ENCODE measurements at regions not wholly inside any gene's neighbourhood (a gene's known extent, or its start where the extent isn't known, plus 50 kb on each side); places are given as distances from the start of the nearest gene placed in this dataset.

DNA sequence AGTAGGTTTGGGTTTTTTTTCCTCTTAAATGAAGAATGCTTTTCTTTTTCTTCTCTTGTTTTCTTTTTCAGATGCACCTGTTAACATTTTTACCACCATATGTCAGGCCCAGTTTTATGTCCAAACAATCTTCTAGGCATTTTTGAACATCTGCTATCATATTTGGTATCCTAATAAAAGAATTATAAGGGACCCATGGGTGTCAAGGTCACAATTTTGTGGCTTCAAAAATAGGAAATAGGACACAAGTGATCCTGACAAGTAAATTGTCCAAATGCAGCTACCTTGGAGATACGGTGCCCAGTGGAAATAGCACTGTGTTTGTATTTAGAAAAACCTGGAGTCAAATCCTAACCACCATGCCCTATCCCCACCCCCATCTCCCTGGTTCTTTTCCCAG lies 270.3 kb downstream of the MZT1 start:
- DNase-seq = no peak
- Mint-ChIP-seq H3K27me3 (peaks cover 0 to 3% (median 0%) of the 10 kb centered on the region in 5 donors), H3K4me1 (no peaks in the 10 kb centered on the region), H3K9me3 (peaks cover 0 to 5% (median 0%) of the 10 kb centered on the region in 9 donors), H3K27ac (no peak overlapping the region), H3K4me3 (no peak overlapping the region), H3K36me3 (no peaks in the 10 kb centered on the region)
- POLR2A ChIA-PET = no interaction called here
- no peak for ATAC-seq

DNA sequence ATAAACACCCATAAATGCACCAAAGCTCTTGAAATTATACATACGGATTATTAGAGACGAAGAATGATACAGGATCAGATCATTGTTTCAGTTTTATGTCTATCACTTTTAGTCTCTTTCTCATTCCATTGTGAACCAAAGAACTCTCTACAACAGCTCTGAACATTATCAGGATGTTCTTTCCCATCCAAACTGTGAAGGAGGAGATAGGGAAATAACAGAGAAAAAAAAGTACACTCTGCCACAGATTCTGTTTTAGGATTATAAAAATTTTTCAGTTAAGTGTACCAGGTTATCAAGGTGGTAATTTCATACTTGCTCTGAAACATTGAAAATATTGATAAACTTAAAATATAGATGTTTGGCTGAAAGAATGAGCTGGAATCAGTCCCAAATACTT lies 270.9 kb downstream of the MZT1 start:
- H3K4me3 Mint-ChIP-seq = no peak overlapping the region
- H3K4me1 Mint-ChIP-seq = no peaks in the 10 kb centered on the region
- peaks cover 0 to 3% (median 0%) of the 10 kb centered on the region in 5 donors for H3K27me3 Mint-ChIP-seq
- ATAC-seq (no peak), DNase-seq (no peak)
- POLR2A ChIA-PET = no interaction called here
- H3K36me3 Mint-ChIP-seq = no peaks in the 10 kb centered on the region
- H3K27ac Mint-ChIP-seq = no peak overlapping the region
- peaks cover 0 to 5% (median 0%) of the 10 kb centered on the region in 9 donors for H3K9me3 Mint-ChIP-seq

DNA sequence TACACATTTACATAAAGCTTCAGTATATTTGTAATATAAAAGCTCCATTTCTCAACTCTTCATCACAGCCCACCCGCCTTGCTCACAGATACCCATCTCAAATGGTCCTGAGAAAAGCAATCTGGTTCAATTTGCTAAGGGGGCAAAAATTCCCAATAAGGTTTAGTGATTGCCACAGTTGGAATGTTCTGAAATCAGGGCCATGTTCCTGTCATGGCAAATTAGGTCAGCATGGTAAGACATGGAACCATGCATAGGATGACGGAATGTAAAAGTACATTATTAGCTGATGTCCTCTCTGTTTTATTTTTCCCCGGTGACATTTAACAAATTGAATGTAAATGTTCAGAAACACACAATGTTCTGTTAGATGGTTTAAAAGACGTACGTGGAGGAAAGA lies 274.3 kb downstream of the MZT1 start:
- ATAC-seq (no peak), DNase-seq (no peak)
- Mint-ChIP-seq H3K4me1 (no peaks in the 10 kb centered on the region), H3K9me3 (peaks cover 0 to 23% (median 5%) of the 10 kb centered on the region in 9 donors), H3K36me3 (no peaks in the 10 kb centered on the region), H3K27me3 (peaks cover 0 to 12% (median 0%) of the 10 kb centered on the region in 5 donors), H3K27ac (no peak overlapping the region), H3K4me3 (no peak overlapping the region)
- POLR2A ChIA-PET = no interaction called here

DNA sequence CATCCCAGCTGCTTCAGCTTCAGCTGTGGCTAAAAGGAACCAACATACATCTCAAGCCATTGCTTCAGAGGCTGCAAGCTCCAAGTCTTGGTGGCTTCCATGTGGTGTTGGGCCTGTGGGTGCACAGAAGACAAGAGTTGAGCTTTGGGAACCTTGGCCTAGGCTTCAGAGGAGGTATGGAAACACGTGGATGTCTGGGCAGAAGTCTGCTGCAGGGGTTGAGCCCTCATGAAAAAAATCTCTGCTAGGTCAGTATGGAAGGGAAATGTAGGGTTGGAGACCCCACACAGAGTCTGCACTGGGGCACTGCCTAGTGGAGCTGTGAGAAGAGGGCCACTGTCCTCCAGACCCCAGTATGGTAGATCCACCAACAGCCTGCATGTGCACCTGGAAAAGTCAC lies 279.3 kb downstream of the MZT1 start:
- no peak for ATAC-seq
- peaks cover 0 to 23% (median 11%) of the 10 kb centered on the region in 9 donors for H3K9me3 Mint-ChIP-seq
- no peak overlapping the region for H3K27ac Mint-ChIP-seq
- POLR2A ChIA-PET = no interaction called here
- H3K4me1 Mint-ChIP-seq = no peaks in the 10 kb centered on the region
- DNase-seq = no peak
- no peak overlapping the region for H3K4me3 Mint-ChIP-seq
- peaks cover 0 to 8% (median 0%) of the 10 kb centered on the region in 3 donors for H3K36me3 Mint-ChIP-seq
- H3K27me3 Mint-ChIP-seq = peaks cover 0 to 12% (median 0%) of the 10 kb centered on the region in 5 donors

DNA sequence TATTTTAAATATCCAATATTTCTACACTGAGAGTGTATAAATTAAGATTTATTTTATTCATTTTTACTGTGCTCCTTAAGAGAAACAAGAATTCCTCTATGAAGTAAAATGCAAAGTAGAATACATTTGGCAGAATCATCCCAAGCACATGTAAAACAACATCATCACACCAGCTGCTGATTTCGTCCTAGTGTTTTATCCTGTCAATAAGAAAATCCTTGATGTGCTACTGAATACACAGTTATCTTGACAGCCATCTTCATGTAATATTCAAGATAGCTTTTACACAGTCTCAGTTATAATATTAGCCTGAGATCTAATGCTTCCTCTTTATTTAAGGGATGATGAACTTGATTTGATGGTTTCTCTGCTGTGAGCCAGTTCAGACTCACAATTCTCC lies 282.4 kb downstream of the MZT1 start:
- POLR2A ChIA-PET = no interaction called here
- DNase-seq (no peak), ATAC-seq (no peak)
- Mint-ChIP-seq H3K27ac (no peak overlapping the region), H3K36me3 (peaks cover 0 to 8% (median 0%) of the 10 kb centered on the region in 3 donors), H3K4me1 (no peaks in the 10 kb centered on the region), H3K9me3 (peaks cover 0 to 17% (median 9%) of the 10 kb centered on the region in 9 donors), H3K27me3 (peaks cover 0 to 6% (median 0%) of the 10 kb centered on the region in 5 donors), H3K4me3 (no peak overlapping the region)

DNA sequence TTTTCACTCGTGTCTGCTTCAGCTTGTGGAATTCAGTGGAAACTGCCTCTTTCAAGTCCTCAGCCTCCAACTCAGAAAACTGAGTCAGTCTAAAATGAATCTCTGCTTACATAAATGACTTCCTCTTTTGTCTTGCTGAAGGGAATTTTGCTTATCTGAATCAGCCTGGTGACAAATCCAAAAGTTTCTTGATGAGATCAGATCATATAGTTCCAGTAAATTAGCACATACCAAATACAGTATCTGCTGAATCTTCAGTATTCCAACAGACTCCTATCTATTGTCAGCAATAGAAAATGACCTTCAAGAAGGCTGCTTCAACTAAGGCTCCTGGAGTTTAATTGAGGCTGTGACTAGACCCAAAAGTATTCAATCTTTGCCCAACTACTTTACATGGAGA lies 290.0 kb downstream of the MZT1 start:
- H3K4me3 Mint-ChIP-seq = no peak overlapping the region
- H3K27ac Mint-ChIP-seq = no peak overlapping the region
- ATAC-seq (no peak), DNase-seq (no peak)
- POLR2A ChIA-PET = no interaction called here
- no peaks in the 10 kb centered on the region for H3K36me3 Mint-ChIP-seq
- no peaks in the 10 kb centered on the region for H3K4me1 Mint-ChIP-seq
- H3K9me3 Mint-ChIP-seq = peaks cover 0 to 3% (median 0%) of the 10 kb centered on the region in 9 donors
- no peaks in the 10 kb centered on the region for H3K27me3 Mint-ChIP-seq

DNA sequence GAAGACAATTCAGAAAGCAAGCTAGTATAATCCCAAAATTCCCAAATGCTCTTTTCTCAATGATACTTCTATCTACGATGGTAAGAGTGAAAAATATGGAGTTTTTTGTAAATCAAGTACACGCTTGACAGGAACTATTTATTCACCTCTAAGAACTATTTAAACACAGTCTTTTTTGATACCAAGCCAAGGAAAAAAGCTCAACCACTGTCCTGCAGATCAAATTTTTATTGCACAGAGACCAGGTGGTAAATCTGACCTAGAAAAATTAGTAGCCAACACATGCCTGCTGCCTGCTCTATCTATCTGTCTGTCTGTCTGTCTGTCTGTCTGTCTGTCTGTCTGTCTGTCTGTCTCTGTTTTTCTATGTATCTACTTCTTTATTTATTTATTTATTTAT lies 292.2 kb downstream of the MZT1 start:
- no peaks in the 10 kb centered on the region for H3K27me3 Mint-ChIP-seq
- H3K36me3 Mint-ChIP-seq = no peaks in the 10 kb centered on the region
- DNase-seq = no peak
- ATAC-seq = no peak
- POLR2A ChIA-PET = no interaction called here
- no peaks in the 10 kb centered on the region for H3K9me3 Mint-ChIP-seq
- no peak overlapping the region for H3K4me3 Mint-ChIP-seq
- H3K4me1 Mint-ChIP-seq = no peaks in the 10 kb centered on the region
- no peak overlapping the region for H3K27ac Mint-ChIP-seq

DNA sequence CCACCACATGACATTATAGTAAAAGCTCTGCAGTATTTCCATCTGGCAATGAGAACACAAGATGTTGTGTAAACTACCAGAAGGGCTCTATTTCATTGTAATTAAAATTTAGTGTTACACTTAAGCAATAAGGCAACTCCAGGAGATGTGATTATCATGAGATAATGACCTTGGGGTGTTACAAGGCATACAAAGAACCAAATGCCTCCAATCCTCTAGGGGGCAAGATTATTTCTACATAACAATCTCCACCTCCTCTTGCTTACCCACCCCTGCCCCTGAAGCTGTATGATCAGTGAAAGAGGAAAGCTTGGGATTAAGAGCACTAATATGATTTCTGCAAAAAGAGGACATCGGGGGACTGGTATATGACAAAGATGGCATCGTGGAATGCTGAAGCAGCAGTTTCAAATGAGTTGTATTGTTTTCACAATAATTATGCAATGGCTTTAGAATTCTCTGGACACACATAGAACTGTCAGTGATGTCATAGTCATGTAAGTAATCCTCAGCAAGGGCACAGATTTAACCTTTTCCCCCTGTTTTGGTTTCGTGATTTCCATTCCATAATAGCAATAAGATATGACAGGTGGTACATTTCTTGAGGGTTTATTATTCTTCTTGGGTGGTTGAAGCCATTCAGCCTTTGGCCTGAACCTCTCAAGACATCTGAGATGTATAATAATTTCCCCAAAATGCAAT lies 295.3 kb downstream of the MZT1 start:
- Mint-ChIP-seq H3K27me3 (no peaks in the 10 kb centered on the region), H3K36me3 (no peaks in the 10 kb centered on the region), H3K9me3 (no peaks in the 10 kb centered on the region), H3K4me3 (no peak overlapping the region), H3K27ac (no peak overlapping the region), H3K4me1 (no peaks in the 10 kb centered on the region)
- ATAC-seq = no peak
- DNase-seq = no peak
- POLR2A ChIA-PET = no interaction called here

DNA sequence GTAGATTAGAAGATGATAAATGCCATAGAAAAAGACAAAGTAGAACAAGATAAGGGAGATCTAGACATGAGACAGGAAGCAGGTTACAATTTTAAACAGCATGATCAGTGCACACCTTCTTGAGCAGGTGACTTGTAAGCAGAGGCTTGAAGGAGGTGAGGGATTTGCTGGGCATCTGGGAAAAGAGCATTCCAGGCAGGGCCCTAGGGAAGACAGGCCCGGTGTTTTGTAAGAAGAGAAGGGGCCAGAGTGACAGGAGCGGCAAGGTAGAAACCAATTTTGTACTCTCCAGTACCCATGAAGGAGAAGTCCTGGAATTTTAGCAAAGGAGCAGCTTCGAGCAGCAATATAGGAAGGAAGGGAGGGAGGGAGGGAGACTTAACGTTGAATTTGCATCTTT lies 296.5 kb downstream of the MZT1 start:
- Mint-ChIP-seq H3K27me3 (no peaks in the 10 kb centered on the region), H3K27ac (no peak overlapping the region), H3K36me3 (no peaks in the 10 kb centered on the region), H3K4me1 (no peaks in the 10 kb centered on the region), H3K9me3 (no peaks in the 10 kb centered on the region), H3K4me3 (no peak overlapping the region)
- POLR2A ChIA-PET = no interaction called here
- ATAC-seq (no peak), DNase-seq (no peak)

DNA sequence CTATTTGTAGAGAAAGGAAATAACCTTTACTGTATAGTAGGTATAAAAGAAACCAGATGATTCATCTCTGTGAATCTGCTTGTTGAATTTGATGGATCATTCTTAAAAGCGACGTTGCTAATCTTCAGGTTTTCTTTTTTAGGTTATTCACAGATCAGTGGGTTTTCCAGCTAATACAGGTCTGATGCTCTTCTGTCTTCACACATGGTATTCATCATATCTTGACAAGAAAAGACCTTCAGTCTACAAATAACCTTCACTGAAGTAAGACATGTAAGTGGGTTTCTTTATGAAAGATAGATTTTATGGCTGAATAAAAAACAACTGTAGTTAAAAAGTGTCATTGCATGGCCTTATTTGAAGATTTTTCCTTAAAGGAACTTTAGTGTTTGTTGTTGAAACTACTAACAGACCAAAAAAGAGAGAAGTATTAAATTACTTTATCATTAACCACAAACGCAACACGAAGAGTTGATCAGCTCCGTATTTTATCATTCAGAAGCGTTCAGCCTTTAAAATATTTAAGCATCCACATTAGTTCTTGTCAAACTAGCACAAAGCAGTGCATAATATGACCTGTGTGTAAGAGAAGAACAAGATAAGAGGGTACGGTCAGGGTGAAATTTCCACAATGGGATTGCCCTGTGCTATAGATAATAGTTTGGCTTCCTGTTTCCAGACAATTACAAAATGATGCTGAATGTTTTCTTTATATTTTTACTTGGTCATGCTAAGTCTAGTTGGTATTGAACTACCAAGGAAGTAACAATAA lies 299.5 kb downstream of the MZT1 start:
- Mint-ChIP-seq H3K27ac (no peak overlapping the region), H3K36me3 (no peaks in the 10 kb centered on the region), H3K4me1 (no peaks in the 10 kb centered on the region), H3K9me3 (no peaks in the 10 kb centered on the region), H3K27me3 (no peaks in the 10 kb centered on the region), H3K4me3 (no peak overlapping the region)
- DNase-seq = no peak
- no peak for ATAC-seq
- POLR2A ChIA-PET = no interaction called here

DNA sequence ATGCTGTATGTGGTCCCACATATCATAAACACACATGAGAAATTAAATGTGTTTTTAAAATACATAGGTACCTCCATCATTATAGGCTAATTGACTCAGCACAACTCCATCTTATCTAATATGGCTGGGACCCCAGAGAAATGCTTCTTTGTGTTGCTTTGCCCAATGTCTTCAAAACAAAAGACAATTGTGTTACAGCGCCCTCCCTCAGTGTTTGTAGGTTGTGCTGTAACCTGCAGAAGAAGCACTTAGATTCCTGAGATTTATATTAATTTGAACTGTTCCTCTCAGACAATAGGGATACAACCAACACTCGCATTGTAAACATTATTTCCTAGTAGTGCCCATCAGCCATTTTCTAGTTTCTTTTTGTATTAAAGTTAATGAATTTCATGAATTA lies 303.4 kb downstream of the MZT1 start:
- no peaks in the 10 kb centered on the region for H3K27me3 Mint-ChIP-seq
- DNase-seq (no peak), ATAC-seq (no peak)
- H3K4me1 Mint-ChIP-seq = no peaks in the 10 kb centered on the region
- POLR2A ChIA-PET = no interaction called here
- H3K36me3 Mint-ChIP-seq = no peaks in the 10 kb centered on the region
- no peak overlapping the region for H3K4me3 Mint-ChIP-seq
- peaks cover 0 to 3% (median 0%) of the 10 kb centered on the region in 9 donors for H3K9me3 Mint-ChIP-seq
- no peak overlapping the region for H3K27ac Mint-ChIP-seq

DNA sequence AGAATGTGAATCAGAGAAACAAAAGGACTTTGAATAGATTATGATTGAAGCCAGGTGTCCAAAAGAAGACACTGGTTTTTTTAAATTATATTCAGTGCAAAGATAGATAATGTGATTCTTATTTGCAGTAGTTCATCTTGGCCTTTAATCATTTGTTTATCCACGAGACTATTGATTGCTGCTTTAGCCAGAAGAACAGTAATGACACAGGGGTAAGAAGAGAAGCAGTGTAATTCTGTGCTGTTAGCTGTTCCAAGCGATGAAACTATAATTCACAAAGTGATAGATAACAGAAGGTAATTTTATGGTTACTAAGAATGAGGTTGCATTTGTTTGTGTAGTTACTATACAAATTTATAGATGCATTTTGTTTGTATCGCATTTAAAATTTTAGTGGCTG lies 311.6 kb downstream of the MZT1 start:
- no peaks in the 10 kb centered on the region for H3K36me3 Mint-ChIP-seq
- no peaks in the 10 kb centered on the region for H3K27me3 Mint-ChIP-seq
- no peak overlapping the region for H3K4me3 Mint-ChIP-seq
- H3K4me1 Mint-ChIP-seq = no peaks in the 10 kb centered on the region
- H3K9me3 Mint-ChIP-seq = peaks cover 0 to 6% (median 0%) of the 10 kb centered on the region in 9 donors
- ATAC-seq (no peak), DNase-seq (no peak)
- POLR2A ChIA-PET = no interaction called here
- H3K27ac Mint-ChIP-seq = no peak overlapping the region

DNA sequence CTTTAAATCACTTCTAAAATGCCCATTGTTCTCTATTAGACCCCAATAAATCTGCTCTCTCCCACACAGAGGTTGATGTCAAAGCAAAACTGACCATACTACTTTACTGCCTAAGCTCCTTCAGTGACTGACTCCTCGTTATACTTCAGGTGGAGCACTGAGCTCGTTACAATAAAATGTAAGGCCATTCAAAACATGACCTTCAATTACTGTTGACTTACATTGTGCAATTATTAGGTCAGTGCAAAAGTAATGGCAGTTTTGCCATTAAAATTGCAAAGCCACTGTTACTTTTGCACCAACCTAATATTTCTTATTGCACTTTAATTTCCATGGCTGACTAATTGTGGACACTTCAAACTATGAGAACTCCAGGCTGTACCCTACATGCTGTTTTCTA lies 314.9 kb downstream of the MZT1 start:
- Mint-ChIP-seq H3K4me1 (no peaks in the 10 kb centered on the region), H3K27ac (no peak overlapping the region), H3K27me3 (no peaks in the 10 kb centered on the region), H3K9me3 (no peaks in the 10 kb centered on the region), H3K36me3 (no peaks in the 10 kb centered on the region), H3K4me3 (no peak overlapping the region)
- POLR2A ChIA-PET = no interaction called here
- ATAC-seq (no peak), DNase-seq (no peak)

DNA sequence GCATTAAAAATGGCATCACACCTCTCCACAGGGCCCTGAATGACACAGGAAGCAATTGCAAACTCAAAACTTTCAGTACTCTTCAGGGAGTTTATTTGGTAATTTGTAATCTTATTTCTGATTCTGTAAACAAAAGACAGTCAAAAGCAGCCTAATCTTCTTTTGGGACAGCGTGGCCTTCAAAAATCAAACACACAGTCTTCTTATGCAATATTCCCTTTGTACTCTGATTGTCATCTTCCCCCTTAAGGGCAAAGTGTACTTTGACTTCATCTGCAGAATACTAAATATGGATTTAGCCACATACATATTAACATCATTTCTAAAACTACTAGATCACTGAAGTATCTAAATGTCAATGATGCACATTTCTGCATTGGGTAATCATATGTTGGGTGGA lies 322.0 kb downstream of the MZT1 start:
- Mint-ChIP-seq H3K4me3 (no peak overlapping the region), H3K36me3 (no peaks in the 10 kb centered on the region), H3K27ac (no peak overlapping the region), H3K27me3 (peaks cover 0 to 7% (median 0%) of the 10 kb centered on the region in 5 donors), H3K4me1 (no peaks in the 10 kb centered on the region), H3K9me3 (peaks cover 0 to 13% (median 0%) of the 10 kb centered on the region in 9 donors)
- DNase-seq (no peak), ATAC-seq (no peak)
- POLR2A ChIA-PET = no interaction called here

Data from naive thymus-derived CD8-positive, alpha-beta T cell (primary cell).